GM12878 (cell line): ENCODE measurements at regions not wholly inside any gene's neighbourhood (a gene's known extent, or its start where the extent isn't known, plus 50 kb on each side); places are given as distances from the start of the nearest gene placed in this dataset.

Experiments
- ATAC-seq: fragments of 200-7000 bp; cut with Tn5 transposase; 3 replicates; pipeline ENCODE4 v1.9.1; 2020; ENCODE audit warnings: mild to moderate bottlenecking, moderate library complexity
- BruUV-seq: library from RNA; stranded (reverse); fragments of 400-500 nt; replicated peaks from 2 replicates; lab custom pipeline; 2021; lab: Mats Ljungman, UMichigan
- CTCF ChIA-PET: fragments of 300-600 bp; sonication (Branson Sonifier 250); formaldehyde crosslinking; extraction: SDS; loops from one replicate; lab custom pipeline; 2021; ENCODE audit warnings: inconsistent platforms; lab: Yijun Ruan, JAX
- POLR2A ChIA-PET: fragments of 350-600 bp; formaldehyde crosslinking; extraction: SDS; loops from one replicate; lab custom pipeline; 2021; ENCODE audit warnings: inconsistent platforms; lab: Charles Lee
- RAD21 ChIA-PET: fragments of 300-600 bp; sonication (Branson Sonifier 250); formaldehyde crosslinking; loops from one replicate; lab custom pipeline; 2023; ENCODE audit warnings: antibody characterized with exemption; ENCODE audit not compliant: unreplicated experiment; lab: Charles Lee
- SMC1A ChIA-PET: fragments of 300-600 bp; sonication (Branson Sonifier 250); formaldehyde crosslinking; loops from one replicate; lab custom pipeline; 2023; ENCODE audit not compliant: unreplicated experiment, uncharacterized antibody; lab: Charles Lee
- DNase-seq: peaks from one replicate; pipeline ENCODE4 v3.0.0-alpha.2; 2011; ENCODE audit warnings: low read depth, low spot score
- FAIRE-seq: peaks from 3 replicates; lab custom pipeline; 2011; peaks lifted over from hg19 to GRCh38; lab: Jason Lieb, UNC
- H2AFZ ChIP-seq: 2 replicates; pipeline ENCODE4 v1.6.0; 2011; ENCODE audit warnings: low read depth, low read length, control low read depth; ENCODE audit not compliant: control insufficient read depth
- H3K27ac ChIP-seq: 2 replicates; pipeline ENCODE4 v1.5.1; 2011; ENCODE audit warnings: control low read depth; ENCODE audit not compliant: control insufficient read depth, insufficient read depth
- H3K27me3 ChIP-seq, 2 experiments: replicated peaks in 1 of 2; 2 replicates each; pipeline versions ENCODE4 v1.6.0 to v1.6.1; 2011; ENCODE audit warnings: low read length in 1 of 2; ENCODE audit not compliant: control insufficient read depth in 2 of 2, insufficient read depth in 2 of 2
- H3K36me3 ChIP-seq, 2 experiments: 2 replicates each; pipeline ENCODE4 v1.5.1; 2011; ENCODE audit warnings: low read length in 1 of 2; ENCODE audit not compliant: control insufficient read depth in 2 of 2, insufficient read depth in 2 of 2
- H3K4me1 ChIP-seq: 2 replicates; pipeline ENCODE4 v1.6.1; 2011; ENCODE audit warnings: mild to moderate bottlenecking, low read length, moderate library complexity, mixed read lengths; ENCODE audit not compliant: control insufficient read depth, insufficient read depth
- H3K4me2 ChIP-seq: 2 replicates; pipeline ENCODE4 v1.6.0; 2011; ENCODE audit warnings: control low read depth; ENCODE audit not compliant: control insufficient read depth, insufficient read depth
- H3K4me3 ChIP-seq: fragments of 200-600 bp; sonication (generic); 2 replicates; pipeline ENCODE4 v1.5.1; 2016
- H3K79me2 ChIP-seq: 2 replicates; pipeline ENCODE4 v1.6.0; 2011; ENCODE audit warnings: low read length; ENCODE audit not compliant: control insufficient read depth, insufficient read depth
- H3K9ac ChIP-seq: 2 replicates; pipeline ENCODE4 v1.8.0; 2011; ENCODE audit warnings: low read length, control low read depth, mixed read lengths; ENCODE audit not compliant: control insufficient read depth, insufficient read depth
- H3K9me3 ChIP-seq: replicated peaks from 3 replicates; pipeline ENCODE4 v1.5.1; 2011; ENCODE audit warnings: mild to moderate bottlenecking, low read length; ENCODE audit not compliant: control insufficient read depth, insufficient read depth
- H4K20me1 ChIP-seq: 2 replicates; pipeline ENCODE4 v1.6.0; 2011; ENCODE audit not compliant: control insufficient read depth, insufficient read depth
- BHLHE40 ChIP-seq, 2 experiments: fragments of 450-650 bp in 1 of 2; IDR thresholded peaks; 2 replicates each; pipeline ENCODE4 v1.6.1; 2011 to 2017; ENCODE audit warnings: low read depth in 2 of 2, borderline replicate concordance in 1 of 2, improper control_type of control experiment in 1 of 2, low read length in 1 of 2, mild to moderate bottlenecking in 1 of 2
- ESRRA ChIP-seq: IDR thresholded peaks from 2 replicates; pipeline ENCODE4 v1.6.1; 2012; ENCODE audit warnings: mild to moderate bottlenecking, low read length, improper control_type of control experiment
- FOS ChIP-seq: IDR thresholded peaks from 3 replicates; pipeline ENCODE4 v1.6.1; 2011; ENCODE audit warnings: borderline replicate concordance; ENCODE audit not compliant: insufficient read length; ENCODE audit errors: extremely low read depth
- GABPA ChIP-seq: IDR thresholded peaks from 2 replicates; pipeline ENCODE4 v1.6.1; 2014; ENCODE audit warnings: antibody characterized with exemption, low read depth, mild to moderate bottlenecking, inconsistent platforms
- JUND ChIP-seq: IDR thresholded peaks from 2 replicates; pipeline ENCODE4 v1.6.1; 2012; ENCODE audit warnings: low read depth, mild to moderate bottlenecking, low read length, improper control_type of control experiment, moderate library complexity
- MTA2 ChIP-seq: fragments of 450-650 bp; IDR thresholded peaks from 2 replicates; pipeline ENCODE4 v1.6.1; 2016; ENCODE audit warnings: low read depth, mild to moderate bottlenecking, moderate library complexity
- MTA3 ChIP-seq: IDR thresholded peaks from 2 replicates; pipeline ENCODE4 v1.6.1; 2012; ENCODE audit warnings: low read length, inconsistent platforms, borderline replicate concordance
- PML ChIP-seq: IDR thresholded peaks from 2 replicates; pipeline ENCODE4 v1.6.1; 2012; ENCODE audit warnings: low read length, inconsistent platforms
- REST ChIP-seq: IDR thresholded peaks from 2 replicates; pipeline ENCODE4 v1.6.1; 2012; ENCODE audit warnings: mild to moderate bottlenecking, low read depth, low read length
- SMC3 ChIP-seq: IDR thresholded peaks from 2 replicates; pipeline ENCODE4 v1.6.1; 2011; ENCODE audit warnings: low read length, improper control_type of control experiment, borderline replicate concordance
- ZNF274 ChIP-seq: IDR thresholded peaks from one replicate; pipeline ENCODE4 v1.8.0; 2011; ENCODE audit not compliant: insufficient read length, insufficient read depth
- WGBS: methylation state at CpG from one replicate; pipeline ENCODE4 v1.1.6; 2016; ENCODE audit warnings: low lambda C conversion rate; ENCODE audit not compliant: insufficient replicate concordance, insufficient coverage; ENCODE audit errors: missing lambda C conversion rate; 5-methylcytosine and 5-hydroxymethylcytosine counted together
- in situ Hi-C: fragments of 300-500 bp; cut with MboI; formaldehyde crosslinking; loops from 9 replicates; pipeline ENCODE4 v1.14.3; 2018; ENCODE audit warnings: mixed read lengths
- intact Hi-C: fragments of 100-400 bp; cut with micrococcal nuclease; formaldehyde crosslinking; loops from one replicate; pipeline ENCODE4 v1.14.2; 2022; ENCODE audit not compliant: unreplicated experiment
- TF ChIP-seq, protein P1 (sequence below): fragments of 450-650 bp; IDR thresholded peaks from 2 replicates; pipeline ENCODE4 v1.6.1; 2018; ENCODE audit warnings: borderline replicate concordance, mild to moderate bottlenecking; ENCODE audit not compliant: partially characterized antibody

GRCh38 chr13:112231451-112232083, 144.6 kb upstream of the SPACA7 start:
- POLR2A ChIA-PET: no interaction called here
- no peak overlapping the region for H2AFZ ChIP-seq
- no TSS peak for BruUV-seq
- DNase-seq (no peak), ATAC-seq (no peak), FAIRE-seq (no peak)
- 56% methylated on average over 21 of the region's 21 CpGs for WGBS
- intact Hi-C loops (no loop called here), in situ Hi-C loops (no loop called here)
- no peaks in the 10 kb centered on the region for H3K27me3 ChIP-seq
- H3K36me3 ChIP-seq: no peaks in the 10 kb centered on the region
- H4K20me1 ChIP-seq: no peaks in the 10 kb centered on the region
- H3K27ac ChIP-seq: no peak overlapping the region
- TF ChIP-seq PML (no peak), MTA2 (no peak), GABPA (no peak), SMC3 (no peak), MTA3 (no peak), REST (no peak), BHLHE40 (IDR thresholded peaks at IDR 0.05; ENCODE audit: borderline replicate concordance in 1 of 2, low read depth in 2 of 2, low read length in 1 of 2) (no peak), ESRRA (no peak), JUND (no peak), FOS (no peak), ZNF274 (no peak)
- TF ChIP-seq, protein P1, sequence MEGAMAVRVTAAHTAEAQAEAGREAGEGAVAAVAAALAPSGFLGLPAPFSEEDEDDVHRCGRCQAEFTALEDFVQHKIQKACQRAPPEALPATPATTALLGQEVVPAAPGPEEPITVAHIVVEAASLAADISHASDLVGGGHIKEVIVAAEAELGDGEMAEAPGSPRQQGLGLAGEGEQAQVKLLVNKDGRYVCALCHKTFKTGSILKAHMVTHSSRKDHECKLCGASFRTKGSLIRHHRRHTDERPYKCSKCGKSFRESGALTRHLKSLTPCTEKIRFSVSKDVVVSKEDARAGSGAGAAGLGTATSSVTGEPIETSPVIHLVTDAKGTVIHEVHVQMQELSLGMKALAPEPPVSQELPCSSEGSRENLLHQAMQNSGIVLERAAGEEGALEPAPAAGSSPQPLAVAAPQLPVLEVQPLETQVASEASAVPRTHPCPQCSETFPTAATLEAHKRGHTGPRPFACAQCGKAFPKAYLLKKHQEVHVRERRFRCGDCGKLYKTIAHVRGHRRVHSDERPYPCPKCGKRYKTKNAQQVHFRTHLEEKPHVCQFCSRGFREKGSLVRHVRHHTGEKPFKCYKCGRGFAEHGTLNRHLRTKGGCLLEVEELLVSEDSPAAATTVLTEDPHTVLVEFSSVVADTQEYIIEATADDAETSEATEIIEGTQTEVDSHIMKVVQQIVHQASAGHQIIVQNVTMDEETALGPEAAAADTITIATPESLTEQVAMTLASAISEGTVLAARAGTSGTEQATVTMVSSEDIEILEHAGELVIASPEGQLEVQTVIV: no peak
- H3K4me2 ChIP-seq: no peak overlapping the region
- H3K9me3 ChIP-seq: no peaks in the 10 kb centered on the region
- RAD21 ChIA-PET: no interaction called here
- H3K79me2 ChIP-seq: no peaks in the 10 kb centered on the region
- CTCF ChIA-PET: no interaction called here
- no peak overlapping the region for H3K9ac ChIP-seq
- H3K4me1 ChIP-seq: no peaks in the 10 kb centered on the region
- H3K4me3 ChIP-seq: no peak overlapping the region
- SMC1A ChIA-PET: no interaction called here
